Sigmoid colon (tissue), 4 donors: ENCODE measurements at regions not wholly inside any gene's neighbourhood (a gene's known extent, or its start where the extent isn't known, plus 50 kb on each side); places are given as distances from the start of the nearest gene placed in this dataset.

Experiments used
- EP300 ChIP-seq, 4 donors: sonication (generic); formaldehyde crosslinking; IDR thresholded peaks; one replicate each; pipeline ENCODE4 v1.6.1; 2017; ENCODE audit warnings: antibody characterized with exemption in 4 of 4
- POLR2A ChIP-seq, 2 donors: fragments of 450-650 bp; IDR thresholded peaks; one replicate each; pipeline ENCODE4 v1.6.1; 2016; ENCODE audit warnings: antibody characterized with exemption in 2 of 2, mild to moderate bottlenecking in 2 of 2, moderate library complexity in 2 of 2
- TF ChIP-seq, protein P1 (sequence below), 4 experiments: fragments of 450-650 bp in 3 of 4; fragments of 200-600 bp in 1 of 4; IDR thresholded peaks; one replicate each; pipeline ENCODE4 v1.5.1; 2016 to 2019; ENCODE audit warnings: antibody characterized with exemption in 4 of 4, mild to moderate bottlenecking in 3 of 4, moderate library complexity in 2 of 4

DNA sequence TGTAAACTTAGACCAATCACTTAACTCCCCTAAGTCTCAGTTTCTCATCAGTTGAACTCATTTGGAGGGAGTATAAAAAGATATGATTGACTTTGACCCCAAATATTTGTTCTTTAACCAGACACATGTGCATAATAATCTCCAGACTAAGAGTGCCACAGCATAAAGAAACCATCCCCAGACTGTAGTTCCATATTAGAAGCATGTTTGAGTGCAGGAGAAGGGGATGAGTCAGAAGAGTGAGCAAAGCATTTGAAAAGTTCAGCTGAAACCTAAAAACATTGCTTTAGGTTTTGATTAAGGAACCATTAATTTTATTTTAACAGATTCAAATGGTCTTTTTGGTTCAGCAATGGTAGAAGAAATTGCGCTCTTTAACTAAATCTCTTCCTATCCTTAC, 654.8 kb downstream of the UTRN start:
- TF ChIP-seq POLR2A (IDR thresholded peaks at IDR 0.05) (no peak), EP300 (IDR thresholded peaks at IDR 0.05) (no peak)
- TF ChIP-seq, protein P1, sequence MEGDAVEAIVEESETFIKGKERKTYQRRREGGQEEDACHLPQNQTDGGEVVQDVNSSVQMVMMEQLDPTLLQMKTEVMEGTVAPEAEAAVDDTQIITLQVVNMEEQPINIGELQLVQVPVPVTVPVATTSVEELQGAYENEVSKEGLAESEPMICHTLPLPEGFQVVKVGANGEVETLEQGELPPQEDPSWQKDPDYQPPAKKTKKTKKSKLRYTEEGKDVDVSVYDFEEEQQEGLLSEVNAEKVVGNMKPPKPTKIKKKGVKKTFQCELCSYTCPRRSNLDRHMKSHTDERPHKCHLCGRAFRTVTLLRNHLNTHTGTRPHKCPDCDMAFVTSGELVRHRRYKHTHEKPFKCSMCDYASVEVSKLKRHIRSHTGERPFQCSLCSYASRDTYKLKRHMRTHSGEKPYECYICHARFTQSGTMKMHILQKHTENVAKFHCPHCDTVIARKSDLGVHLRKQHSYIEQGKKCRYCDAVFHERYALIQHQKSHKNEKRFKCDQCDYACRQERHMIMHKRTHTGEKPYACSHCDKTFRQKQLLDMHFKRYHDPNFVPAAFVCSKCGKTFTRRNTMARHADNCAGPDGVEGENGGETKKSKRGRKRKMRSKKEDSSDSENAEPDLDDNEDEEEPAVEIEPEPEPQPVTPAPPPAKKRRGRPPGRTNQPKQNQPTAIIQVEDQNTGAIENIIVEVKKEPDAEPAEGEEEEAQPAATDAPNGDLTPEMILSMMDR (IDR thresholded peaks at IDR 0.05) = no peak
